ENCODE measurements at regions not wholly inside any gene's neighbourhood (a gene's known extent, or its start where the extent isn't known, plus 50 kb on each side); places are given as distances from the start of the nearest gene placed in this dataset.

- H3K4me3 Mint-ChIP-seq = no peak overlapping the region
- intact Hi-C loops (cut with micrococcal nuclease) = loop anchor here (10.0 kb wide), 1 partner anchor 1049 kb away; no protein-coding TSS in a partner anchor
- peaks cover 12% of the 10 kb centered on the region for H3K4me1 Mint-ChIP-seq
- H3K36me3 Mint-ChIP-seq (ENCODE audit: low read depth) = no peaks in the 10 kb centered on the region
- no peaks in the 10 kb centered on the region for H3K9me3 Mint-ChIP-seq
- H3K27ac Mint-ChIP-seq = no peak overlapping the region
- DNase-seq = no peak
- H3K27me3 Mint-ChIP-seq = peaks cover 4% of the 10 kb centered on the region
These were observed 1239.7 kb downstream of the GATA3 start for GRCh38 chr10:9294132-9294663.

- Mint-ChIP-seq H3K9me3 (no peaks in the 10 kb centered on the region), H3K4me1 (peaks cover 12% of the 10 kb centered on the region), H3K27me3 (peaks cover 2% of the 10 kb centered on the region), H3K36me3 (ENCODE audit: low read depth) (no peaks in the 10 kb centered on the region), H3K27ac (peak overlapping the region; percentile 20), H3K4me3 (no peak overlapping the region)
- peak; percentile 67 for DNase-seq
- intact Hi-C loops (cut with micrococcal nuclease) = loop anchor here (10.0 kb wide), 1 partner anchor 1050 kb away; no protein-coding TSS in a partner anchor
These were observed 1240.4 kb downstream of the GATA3 start for GRCh38 chr10:9294865-9295264.

- Mint-ChIP-seq H3K27me3 (peaks cover 2% of the 10 kb centered on the region), H3K4me1 (peaks cover 12% of the 10 kb centered on the region), H3K9me3 (no peaks in the 10 kb centered on the region), H3K27ac (no peak overlapping the region), H3K4me3 (no peak overlapping the region), H3K36me3 (ENCODE audit: low read depth) (no peaks in the 10 kb centered on the region)
- intact Hi-C loops (cut with micrococcal nuclease) = loop anchor here (10.0 kb wide), 1 partner anchor 1051 kb away; no protein-coding TSS in a partner anchor
- DNase-seq = no peak
These were observed 1241.7 kb downstream of the GATA3 start for GRCh38 chr10:9296190-9296589.

- DNase-seq = no peak
- H3K36me3 Mint-ChIP-seq (ENCODE audit: low read depth) = no peaks in the 10 kb centered on the region
- H3K27me3 Mint-ChIP-seq = peaks cover 2% of the 10 kb centered on the region
- intact Hi-C loops (cut with micrococcal nuclease) = loop anchor here (10.0 kb wide), 1 partner anchor 1053 kb away; no protein-coding TSS in a partner anchor
- H3K4me3 Mint-ChIP-seq = no peak overlapping the region
- H3K4me1 Mint-ChIP-seq = peaks cover 12% of the 10 kb centered on the region
- no peak overlapping the region for H3K27ac Mint-ChIP-seq
- no peaks in the 10 kb centered on the region for H3K9me3 Mint-ChIP-seq
These were observed 1243.1 kb downstream of the GATA3 start for GRCh38 chr10:9297580-9297979.

- Mint-ChIP-seq H3K36me3 (ENCODE audit: low read depth) (no peaks in the 10 kb centered on the region), H3K9me3 (no peaks in the 10 kb centered on the region), H3K27me3 (peaks cover 5% of the 10 kb centered on the region), H3K4me3 (no peak overlapping the region), H3K4me1 (peaks cover 7% of the 10 kb centered on the region), H3K27ac (no peak overlapping the region)
- intact Hi-C loops (cut with micrococcal nuclease) = loop anchor here (5.0 to 10.0 kb wide), 4 partner anchors 305 to 1613 kb away; no protein-coding TSS in a partner anchor
- DNase-seq = no peak
These were observed 1245.5 kb downstream of the GATA3 start for GRCh38 chr10:9299966-9300365.

GRCh38 chr10:9301148-9301547 is 1246.7 kb downstream of the GATA3 start:
- Mint-ChIP-seq H3K9me3 (no peaks in the 10 kb centered on the region), H3K4me3 (no peak overlapping the region), H3K27ac (no peak overlapping the region), H3K27me3 (peaks cover 5% of the 10 kb centered on the region), H3K36me3 (ENCODE audit: low read depth) (no peaks in the 10 kb centered on the region), H3K4me1 (peaks cover 1% of the 10 kb centered on the region)
- intact Hi-C loops (cut with micrococcal nuclease) = loop anchor here (5.0 to 10.0 kb wide), 3 partner anchors 306 to 1614 kb away; no protein-coding TSS in a partner anchor
- no peak for DNase-seq

- Mint-ChIP-seq H3K36me3 (ENCODE audit: low read depth) (no peaks in the 10 kb centered on the region), H3K9me3 (no peaks in the 10 kb centered on the region), H3K4me1 (peaks cover 1% of the 10 kb centered on the region), H3K27me3 (peaks cover 7% of the 10 kb centered on the region), H3K27ac (no peak overlapping the region), H3K4me3 (no peak overlapping the region)
- no peak for DNase-seq
- intact Hi-C loops (cut with micrococcal nuclease) = loop anchor here (5.0 to 10.0 kb wide), 3 partner anchors 307 to 1614 kb away; no protein-coding TSS in a partner anchor
These were observed 1247.1 kb downstream of the GATA3 start for GRCh38 chr10:9301554-9301953.

- Mint-ChIP-seq H3K4me3 (no peak overlapping the region), H3K9me3 (no peaks in the 10 kb centered on the region), H3K27me3 (peaks cover 7% of the 10 kb centered on the region), H3K27ac (no peak overlapping the region), H3K36me3 (ENCODE audit: low read depth) (no peaks in the 10 kb centered on the region), H3K4me1 (peaks cover 1% of the 10 kb centered on the region)
- peak; percentile 74 for DNase-seq
- intact Hi-C loops (cut with micrococcal nuclease) = loop anchor here (1.0 to 10.0 kb wide), 6 partner anchors 93 to 1777 kb away; no protein-coding TSS in a partner anchor
These were observed 1247.8 kb downstream of the GATA3 start for GRCh38 chr10:9302140-9302746.

- Mint-ChIP-seq H3K27ac (no peak overlapping the region), H3K4me3 (no peak overlapping the region), H3K27me3 (peaks cover 10% of the 10 kb centered on the region), H3K4me1 (peaks cover 1% of the 10 kb centered on the region), H3K36me3 (ENCODE audit: low read depth) (no peaks in the 10 kb centered on the region), H3K9me3 (no peaks in the 10 kb centered on the region)
- no peak for DNase-seq
- intact Hi-C loops (cut with micrococcal nuclease) = loop anchor here (10.0 kb wide), 2 partner anchors 310 to 1260 kb away; no protein-coding TSS in a partner anchor
These were observed 1250.6 kb downstream of the GATA3 start for GRCh38 chr10:9305018-9305655.

GRCh38 chr10:9311702-9312499 is 1257.4 kb downstream of the GATA3 start:
- DNase-seq = no peak
- Mint-ChIP-seq H3K36me3 (ENCODE audit: low read depth) (no peaks in the 10 kb centered on the region), H3K27me3 (peaks cover 15% of the 10 kb centered on the region), H3K4me3 (no peak overlapping the region), H3K4me1 (no peaks in the 10 kb centered on the region), H3K27ac (no peak overlapping the region), H3K9me3 (no peaks in the 10 kb centered on the region)
- intact Hi-C loops (cut with micrococcal nuclease) = no loop called here

- Mint-ChIP-seq H3K27me3 (peaks cover 13% of the 10 kb centered on the region), H3K4me1 (no peaks in the 10 kb centered on the region), H3K4me3 (no peak overlapping the region), H3K9me3 (no peaks in the 10 kb centered on the region), H3K27ac (no peak overlapping the region), H3K36me3 (ENCODE audit: low read depth) (no peaks in the 10 kb centered on the region)
- intact Hi-C loops (cut with micrococcal nuclease) = no loop called here
- DNase-seq = no peak
These were observed 1260.8 kb downstream of the GATA3 start for GRCh38 chr10:9315292-9315691.

- H3K4me1 Mint-ChIP-seq = no peaks in the 10 kb centered on the region
- no peak for DNase-seq
- intact Hi-C loops (cut with micrococcal nuclease) = no loop called here
- H3K4me3 Mint-ChIP-seq = no peak overlapping the region
- no peaks in the 10 kb centered on the region for H3K9me3 Mint-ChIP-seq
- no peak overlapping the region for H3K27ac Mint-ChIP-seq
- peaks cover 10% of the 10 kb centered on the region for H3K27me3 Mint-ChIP-seq
- no peaks in the 10 kb centered on the region for H3K36me3 Mint-ChIP-seq (ENCODE audit: low read depth)
These were observed 1277.1 kb downstream of the GATA3 start for GRCh38 chr10:9331583-9332008.

GRCh38 chr10:9334270-9334669 is 1279.8 kb downstream of the GATA3 start:
- H3K4me1 Mint-ChIP-seq = no peaks in the 10 kb centered on the region
- no peak overlapping the region for H3K4me3 Mint-ChIP-seq
- H3K27ac Mint-ChIP-seq = no peak overlapping the region
- H3K27me3 Mint-ChIP-seq = peaks cover 2% of the 10 kb centered on the region
- DNase-seq = no peak
- intact Hi-C loops (cut with micrococcal nuclease) = no loop called here
- no peaks in the 10 kb centered on the region for H3K36me3 Mint-ChIP-seq (ENCODE audit: low read depth)
- no peaks in the 10 kb centered on the region for H3K9me3 Mint-ChIP-seq

Measured in activated CD4-positive, alpha-beta T cell treated with anti-CD3 and anti-CD28 coated beads, Interleukin-2, amount 10 ng/mL, durations not matched to agents 24 days and 14 days (primary cell).